H1 (cell line): ENCODE measurements at regions not wholly inside any gene's neighbourhood (a gene's known extent, or its start where the extent isn't known, plus 50 kb on each side); places are given as distances from the start of the nearest gene placed in this dataset.

ENCODE experiments used
- CTCF ChIA-PET: fragments of 300-600 bp; sonication (Branson Sonifier 250); formaldehyde crosslinking; loops from one replicate; lab custom pipeline; 2021; ENCODE audit not compliant: partially characterized antibody; lab: Charles Lee
- POLR2A ChIA-PET: fragments of 300-600 bp; sonication (Branson Sonifier 250); formaldehyde crosslinking; loops from one replicate; lab custom pipeline; 2021; ENCODE audit warnings: inconsistent platforms; ENCODE audit not compliant: partially characterized antibody; lab: Charles Lee
- DNase-seq, 2 experiments: peaks; one replicate each; pipeline versions ENCODE4 v3.0.0 to v3.0.0-alpha.2; 2010 to 2022; ENCODE audit warnings: low spot score in 2 of 2, low read depth in 1 of 2, mixed read lengths in 1 of 2
- FAIRE-seq: peaks from 2 replicates; lab custom pipeline; 2011; peaks lifted over from hg19 to GRCh38; lab: Jason Lieb, UNC
- H2AFZ ChIP-seq: 2 replicates; pipeline ENCODE4 v1.8.1; 2012; ENCODE audit warnings: low read length, inconsistent platforms
- H2AK5ac ChIP-seq: 2 replicates; pipeline ENCODE4 v1.6.1; 2013; ENCODE audit warnings: low read depth, low read length
- H2BK120ac ChIP-seq: replicated peaks from 2 replicates; pipeline ENCODE3; 2013; ENCODE audit warnings: low read depth, low read length, inconsistent platforms
- H2BK12ac ChIP-seq: 2 replicates; pipeline ENCODE4 v1.6.1; 2013; ENCODE audit warnings: low read depth, low read length
- H2BK15ac ChIP-seq: 2 replicates; pipeline ENCODE4 v1.6.1; 2013; ENCODE audit warnings: low read length
- H2BK20ac ChIP-seq: 2 replicates; pipeline ENCODE4 v1.6.1; 2013; ENCODE audit warnings: low read length
- H2BK5ac ChIP-seq: 2 replicates; pipeline ENCODE4 v1.6.1; 2013; ENCODE audit warnings: low read depth, low read length
- H3K14ac ChIP-seq: 2 replicates; pipeline ENCODE4 v1.6.1; 2013; ENCODE audit warnings: inconsistent platforms; ENCODE audit not compliant: insufficient read length
- H3K18ac ChIP-seq: 2 replicates; pipeline ENCODE4 v1.6.1; 2013; ENCODE audit warnings: low read length; ENCODE audit errors: extremely low read depth
- H3K23ac ChIP-seq: 2 replicates; pipeline ENCODE4 v1.6.1; 2013; ENCODE audit warnings: inconsistent platforms; ENCODE audit not compliant: insufficient read length
- H3K23me2 ChIP-seq: 2 replicates; pipeline ENCODE4 v1.6.1; 2013; ENCODE audit warnings: low read depth, low read length
- H3K27ac ChIP-seq: 2 replicates; pipeline ENCODE4 v1.6.1; 2011; ENCODE audit warnings: low read depth, low read length, inconsistent platforms
- H3K27me3 ChIP-seq, 4 experiments: replicated peaks in 1 of 4; 1 replicate in 1 of 4; 2 replicates in 3 of 4; pipeline versions ENCODE4 v1.6.1 to v1.8.1; 2011 to 2013; ENCODE audit warnings: low read length in 3 of 4, mild to moderate bottlenecking in 3 of 4, inconsistent platforms in 2 of 4, mixed read lengths in 2 of 4, moderate library complexity in 1 of 4; ENCODE audit not compliant: control insufficient read depth in 3 of 4, insufficient read depth in 3 of 4; ENCODE audit errors: extremely low read depth in 1 of 4
- H3K36me3 ChIP-seq, 4 experiments: 2 replicates each; pipeline versions ENCODE4 v1.6.1 to v1.8.1; 2011 to 2013; ENCODE audit warnings: mild to moderate bottlenecking in 4 of 4, low read length in 3 of 4, moderate library complexity in 2 of 4, control low read depth in 1 of 4, inconsistent platforms in 1 of 4; ENCODE audit not compliant: insufficient read depth in 4 of 4, control insufficient read depth in 2 of 4
- H3K4ac ChIP-seq: replicated peaks from 2 replicates; pipeline ENCODE3; 2013; ENCODE audit warnings: low read length, low read depth, mixed read lengths, inconsistent platforms; ENCODE audit not compliant: insufficient read length
- H3K4me1 ChIP-seq, 4 experiments: replicated peaks in 1 of 4; 1 replicate in 1 of 4; 2 replicates in 3 of 4; pipeline versions ENCODE4 v1.6.1 to v1.8.1; 2011 to 2013; ENCODE audit warnings: low read length in 3 of 4, inconsistent platforms in 2 of 4, mixed read lengths in 1 of 4; ENCODE audit not compliant: insufficient read depth in 4 of 4, control insufficient read depth in 3 of 4
- H3K4me2 ChIP-seq, 2 experiments: 2 replicates each; pipeline versions ENCODE4 v1.6.1 to v1.8.1; 2011 to 2013; ENCODE audit warnings: low read depth in 2 of 2, low read length in 2 of 2, control low read depth in 1 of 2, inconsistent platforms in 1 of 2, mild to moderate bottlenecking in 1 of 2; ENCODE audit not compliant: insufficient read depth in 1 of 2
- H3K4me3 ChIP-seq, 4 experiments: fragments of 200-600, 300-600 bp in 1 of 4; sonication (generic), shearing (Covaris generic), sonication (Bioruptor Twin) in 1 of 4; 2 replicates each; pipeline versions ENCODE4 v1.5.1 to v1.8.1; 2011 to 2016; ENCODE audit warnings: low read length in 4 of 4, low read depth in 3 of 4, control low read depth in 2 of 4, inconsistent platforms in 2 of 4, mild to moderate bottlenecking in 2 of 4, mixed read lengths in 1 of 4, moderate library complexity in 1 of 4; ENCODE audit not compliant: insufficient read depth in 2 of 4; ENCODE audit errors: extremely low read depth in 1 of 4
- H3K56ac ChIP-seq: replicated peaks from 2 replicates; pipeline ENCODE3; 2013; ENCODE audit warnings: low read depth, mild to moderate bottlenecking, mixed read lengths, low read length, inconsistent platforms; ENCODE audit not compliant: insufficient read length
- H3K79me1 ChIP-seq: 2 replicates; pipeline ENCODE4 v1.6.1; 2013; ENCODE audit warnings: low read depth, low read length, control low read depth
- H3K79me2 ChIP-seq, 2 experiments: 2 replicates each; pipeline versions ENCODE4 v1.6.1 to v1.8.1; 2012 to 2013; ENCODE audit warnings: low read length in 2 of 2, mild to moderate bottlenecking in 2 of 2, inconsistent platforms in 1 of 2; ENCODE audit not compliant: insufficient read depth in 2 of 2, control insufficient read depth in 1 of 2
- H3K9ac ChIP-seq, 4 experiments: replicated peaks in 1 of 4; 1 replicate in 1 of 4; 2 replicates in 3 of 4; pipeline versions ENCODE4 v1.6.1 to v1.8.1; 2011 to 2013; ENCODE audit warnings: low read depth in 3 of 4, low read length in 3 of 4, control low read depth in 2 of 4, mild to moderate bottlenecking in 2 of 4, moderate library complexity in 2 of 4, inconsistent platforms in 1 of 4; ENCODE audit errors: extremely low read depth in 1 of 4
- H3K9me3 ChIP-seq, 2 experiments: 2 replicates each; pipeline versions ENCODE4 v1.6.1 to v1.8.1; 2012 to 2013; ENCODE audit warnings: mild to moderate bottlenecking in 2 of 2, moderate library complexity in 2 of 2, control low read depth in 1 of 2, inconsistent platforms in 1 of 2, low read depth in 1 of 2, low read length in 1 of 2, mixed read lengths in 1 of 2; ENCODE audit not compliant: insufficient read depth in 2 of 2
- H4K20me1 ChIP-seq, 2 experiments: replicated peaks in 1 of 2; 2 replicates each; pipeline versions ENCODE3 to v1.8.1; 2011 to 2013; ENCODE audit warnings: inconsistent platforms in 2 of 2, low read length in 2 of 2, mild to moderate bottlenecking in 1 of 2; ENCODE audit not compliant: insufficient read depth in 2 of 2, control insufficient read depth in 1 of 2
- H4K5ac ChIP-seq: 2 replicates; pipeline ENCODE4 v1.6.1; 2013; ENCODE audit warnings: low read length, low read depth, mixed read lengths, inconsistent platforms; ENCODE audit not compliant: insufficient read length
- H4K8ac ChIP-seq: 2 replicates; pipeline ENCODE4 v1.8.0; 2013; ENCODE audit warnings: mild to moderate bottlenecking, moderate library complexity, low read length, inconsistent platforms; ENCODE audit not compliant: insufficient read depth; ENCODE audit errors: extremely low read depth
- H4K91ac ChIP-seq: replicated peaks from 2 replicates; pipeline ENCODE3; 2013; ENCODE audit warnings: low read length, mixed read lengths, inconsistent platforms; ENCODE audit not compliant: insufficient read length
- CREB1 ChIP-seq: IDR thresholded peaks from 2 replicates; pipeline ENCODE4 v1.6.1; 2012; ENCODE audit warnings: inconsistent platforms
- CTBP2 ChIP-seq: IDR thresholded peaks from 2 replicates; pipeline ENCODE4 v1.7.0; 2011; ENCODE audit warnings: borderline replicate concordance, mild to moderate bottlenecking, moderate library complexity, mixed read lengths, low read length; ENCODE audit not compliant: insufficient read depth, insufficient read length
- NRF1 ChIP-seq: IDR thresholded peaks from 2 replicates; pipeline ENCODE4 v1.6.1; 2011; ENCODE audit warnings: mild to moderate bottlenecking, low read depth, low read length, improper control_type of control experiment
- RNF2 ChIP-seq: fragments of 200-900, 300-1000 bp; sonication (generic); IDR thresholded peaks from 2 replicates; pipeline ENCODE4 v1.7.1; 2016; ENCODE audit warnings: borderline replicate concordance, low read depth, mild to moderate bottlenecking, antibody characterized with exemption, low read length; ENCODE audit not compliant: poor library complexity, severe bottlenecking; ENCODE audit errors: missing control alignments
- TBP ChIP-seq: IDR thresholded peaks from 2 replicates; pipeline ENCODE4 v1.6.1; 2011; ENCODE audit warnings: low read depth, low read length, improper control_type of control experiment
- TCF12 ChIP-seq: IDR thresholded peaks from 2 replicates; pipeline ENCODE4 v1.6.1; 2011; ENCODE audit warnings: low read depth, mild to moderate bottlenecking, low read length
- WGBS, 2 experiments: shearing (Covaris generic) in 1 of 2; methylation state at CpG; one replicate each; pipeline versions ENCODE4 v1.1.6 to v1.1.7; 2013 to 2015; ENCODE audit warnings: low lambda C conversion rate in 2 of 2, mixed read lengths in 2 of 2, inconsistent platforms in 1 of 2, low coverage in 1 of 2, missing lambda C conversion rate in 1 of 2; ENCODE audit not compliant: insufficient replicate concordance in 2 of 2, insufficient coverage in 1 of 2, insufficient read length in 1 of 2; ENCODE audit errors: extremely low coverage in 1 of 2, missing lambda C conversion rate in 1 of 2; 5-methylcytosine and 5-hydroxymethylcytosine counted together

DNA sequence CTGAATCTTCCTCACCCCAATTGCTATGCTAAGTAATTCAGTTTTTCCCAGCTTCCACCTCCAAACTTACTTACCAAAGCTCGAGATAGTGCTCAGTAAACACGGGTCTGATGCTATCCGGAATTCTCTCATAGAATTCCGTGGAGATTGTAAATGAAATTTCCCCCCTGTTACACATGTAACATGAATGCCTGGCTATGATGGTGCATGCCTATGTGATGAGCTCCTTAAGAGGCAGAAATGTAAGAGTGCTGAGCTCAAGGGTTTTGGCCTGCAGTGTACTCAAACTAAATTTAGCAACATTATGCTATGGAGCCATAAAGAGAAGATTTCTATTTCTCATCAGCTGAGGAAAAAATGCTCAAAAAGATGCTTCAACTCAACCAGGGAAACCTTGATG is 133.4 kb upstream of the FUT9 start:
- H3K4me2 ChIP-seq: no peak overlapping the region
- no peak overlapping the region for H2AFZ ChIP-seq
- H2BK120ac ChIP-seq: no peak overlapping the region
- no peak overlapping the region for H2AK5ac ChIP-seq
- H3K27ac ChIP-seq: no peak overlapping the region
- H2BK12ac ChIP-seq: no peak overlapping the region
- CTCF ChIA-PET: no interaction called here
- no peak overlapping the region for H2BK20ac ChIP-seq
- POLR2A ChIA-PET: no interaction called here
- no peak overlapping the region for H4K5ac ChIP-seq
- 90% methylated on average over 4 of the region's 4 CpGs; no CpG with 5 or more reads in 1 of the 2 experiments for WGBS, 2 experiments
- no peaks in the 10 kb centered on the region for H3K79me2 ChIP-seq
- no peak overlapping the region for H2BK15ac ChIP-seq
- H3K9me3 ChIP-seq: no peaks in the 10 kb centered on the region
- H3K56ac ChIP-seq: no peak overlapping the region
- no peak overlapping the region for H3K14ac ChIP-seq
- no peaks in the 10 kb centered on the region for H3K79me1 ChIP-seq
- no peaks in the 10 kb centered on the region for H3K23me2 ChIP-seq
- H4K8ac ChIP-seq: no peak overlapping the region
- H3K36me3 ChIP-seq: no peaks in the 10 kb centered on the region
- H3K9ac ChIP-seq: no peak overlapping the region
- H2BK5ac ChIP-seq: no peak overlapping the region
- no peaks in the 10 kb centered on the region for H3K27me3 ChIP-seq
- no peak overlapping the region for H4K91ac ChIP-seq
- no peaks in the 10 kb centered on the region for H3K4me1 ChIP-seq
- no peak overlapping the region for H3K18ac ChIP-seq
- no peak for FAIRE-seq
- TF ChIP-seq TCF12 (no peak), CTBP2 (no peak), TBP (no peak), CREB1 (no peak), NRF1 (no peak), RNF2 (no peak)
- no peak overlapping the region for H3K4me3 ChIP-seq
- no peaks in the 10 kb centered on the region for H4K20me1 ChIP-seq
- DNase-seq: no peak
- no peak overlapping the region for H3K4ac ChIP-seq
- H3K23ac ChIP-seq: no peak overlapping the region
